Fibroblast of pulmonary artery (primary cell): ENCODE measurements at regions not wholly inside any gene's neighbourhood (a gene's known extent, or its start where the extent isn't known, plus 50 kb on each side); places are given as distances from the start of the nearest gene placed in this dataset.

Source experiments
- DNase-seq: peaks from one replicate; pipeline ENCODE4 v3.0.0-alpha.2; 2010; ENCODE audit warnings: low read depth
- H3K4me3 ChIP-seq: replicated peaks from 2 replicates; pipeline ENCODE4 v1.5.1; 2011; ENCODE audit warnings: low read depth, mild to moderate bottlenecking, control low read depth, low read length, moderate library complexity
- CTCF ChIP-seq: IDR thresholded peaks from 2 replicates; pipeline ENCODE4 v1.5.1; 2011; ENCODE audit warnings: mild to moderate bottlenecking, control low read depth, low read length, inconsistent platforms; ENCODE audit errors: missing control alignments

GRCh38 chr2:22491442-22491841 is 893.5 kb upstream of the KLHL29 start:
- no peak for TF ChIP-seq CTCF
- H3K4me3 ChIP-seq = no peak overlapping the region
- no peak for DNase-seq

GRCh38 chr2:22494156-22494555 is 890.8 kb upstream of the KLHL29 start:
- no peak for DNase-seq
- TF ChIP-seq CTCF = no peak
- H3K4me3 ChIP-seq = no peak overlapping the region

GRCh38 chr2:22497064-22497463 is 887.9 kb upstream of the KLHL29 start:
- H3K4me3 ChIP-seq = no peak overlapping the region
- no peak for DNase-seq
- no peak for TF ChIP-seq CTCF

- H3K4me3 ChIP-seq = no peak overlapping the region
- DNase-seq = no peak
- no peak for TF ChIP-seq CTCF
Measured at GRCh38 chr2:22497789-22498188, 887.2 kb upstream of the KLHL29 start.

- no peak for TF ChIP-seq CTCF
- no peak for DNase-seq
- no peak overlapping the region for H3K4me3 ChIP-seq
Measured at GRCh38 chr2:22499082-22499839, 885.7 kb upstream of the KLHL29 start.

- no peak overlapping the region for H3K4me3 ChIP-seq
- no peak for TF ChIP-seq CTCF
- no peak for DNase-seq
Measured at GRCh38 chr2:22500555-22500935, 884.4 kb upstream of the KLHL29 start.

GRCh38 chr2:22501851-22502250 is 883.1 kb upstream of the KLHL29 start:
- no peak overlapping the region for H3K4me3 ChIP-seq
- TF ChIP-seq CTCF = no peak
- no peak for DNase-seq
